Ovary (tissue), 3 donors: ENCODE measurements at regions not wholly inside any gene's neighbourhood (a gene's known extent, or its start where the extent isn't known, plus 50 kb on each side); places are given as distances from the start of the nearest gene placed in this dataset.

Experiments used
- EP300 ChIP-seq: sonication (generic); formaldehyde crosslinking; IDR thresholded peaks from one replicate; pipeline ENCODE4 v1.6.1; 2017; ENCODE audit warnings: antibody characterized with exemption
- POLR2A ChIP-seq: fragments of 450-650 bp; IDR thresholded peaks from one replicate; pipeline ENCODE4 v1.6.1; 2017; ENCODE audit warnings: antibody characterized with exemption, mild to moderate bottlenecking, moderate library complexity
- TF ChIP-seq, protein P1 (sequence below), 3 donors: fragments of 450-650 bp in 2 of 3; fragments of 200-600 bp in 1 of 3; IDR thresholded peaks; one replicate each; pipeline versions ENCODE4 v1.5.1 to v1.8.0; 2016 to 2022; ENCODE audit warnings: antibody characterized with exemption in 3 of 3, mild to moderate bottlenecking in 1 of 3
- donor health status: DM: no; HTN: no; CAD: no.

DNA sequence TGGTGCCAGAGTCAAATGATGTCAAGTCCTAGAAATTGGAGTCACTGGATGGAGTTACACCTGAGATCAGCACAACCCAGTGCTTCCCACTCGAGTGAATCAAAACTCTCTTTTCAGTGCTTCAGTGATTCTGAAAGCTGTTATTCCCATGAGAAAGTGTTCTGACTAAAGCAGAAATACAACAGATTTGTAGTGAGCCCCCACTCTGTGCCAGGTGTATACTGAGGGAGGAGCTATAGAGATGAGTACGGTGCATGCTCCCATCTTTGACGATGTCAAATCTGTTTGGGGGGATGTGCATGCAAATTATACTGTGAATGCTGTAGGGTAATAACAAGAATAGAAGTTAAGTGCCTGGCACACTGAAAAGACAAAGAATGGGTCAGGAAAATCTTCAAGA is 330.2 kb downstream of the HS3ST1 start:
- TF ChIP-seq, protein P1, sequence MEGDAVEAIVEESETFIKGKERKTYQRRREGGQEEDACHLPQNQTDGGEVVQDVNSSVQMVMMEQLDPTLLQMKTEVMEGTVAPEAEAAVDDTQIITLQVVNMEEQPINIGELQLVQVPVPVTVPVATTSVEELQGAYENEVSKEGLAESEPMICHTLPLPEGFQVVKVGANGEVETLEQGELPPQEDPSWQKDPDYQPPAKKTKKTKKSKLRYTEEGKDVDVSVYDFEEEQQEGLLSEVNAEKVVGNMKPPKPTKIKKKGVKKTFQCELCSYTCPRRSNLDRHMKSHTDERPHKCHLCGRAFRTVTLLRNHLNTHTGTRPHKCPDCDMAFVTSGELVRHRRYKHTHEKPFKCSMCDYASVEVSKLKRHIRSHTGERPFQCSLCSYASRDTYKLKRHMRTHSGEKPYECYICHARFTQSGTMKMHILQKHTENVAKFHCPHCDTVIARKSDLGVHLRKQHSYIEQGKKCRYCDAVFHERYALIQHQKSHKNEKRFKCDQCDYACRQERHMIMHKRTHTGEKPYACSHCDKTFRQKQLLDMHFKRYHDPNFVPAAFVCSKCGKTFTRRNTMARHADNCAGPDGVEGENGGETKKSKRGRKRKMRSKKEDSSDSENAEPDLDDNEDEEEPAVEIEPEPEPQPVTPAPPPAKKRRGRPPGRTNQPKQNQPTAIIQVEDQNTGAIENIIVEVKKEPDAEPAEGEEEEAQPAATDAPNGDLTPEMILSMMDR (IDR thresholded peaks at IDR 0.05): no peak
- TF ChIP-seq POLR2A (no peak), EP300 (no peak)
